Kidney epithelial cell (primary cell): ENCODE measurements at regions not wholly inside any gene's neighbourhood (a gene's known extent, or its start where the extent isn't known, plus 50 kb on each side); places are given as distances from the start of the nearest gene placed in this dataset.
"Not testable (repeated sequence)": the region's sequence is repeated elsewhere in the genome, so short reads cannot be mapped to it uniquely, and the experiment has no call there.

Experiments
- DNase-seq: peaks from one replicate; pipeline ENCODE4 v3.0.0-alpha.2; 2010; ENCODE audit warnings: low read depth
- H3K27me3 ChIP-seq: 2 replicates; pipeline ENCODE4 v1.6.0; 2011; ENCODE audit warnings: low read length; ENCODE audit not compliant: control insufficient read depth, insufficient read depth
- H3K36me3 ChIP-seq: 2 replicates; pipeline ENCODE4 v1.5.1; 2011; ENCODE audit warnings: low read length; ENCODE audit not compliant: control insufficient read depth, insufficient read depth
- H3K4me3 ChIP-seq: 2 replicates; pipeline ENCODE4 v1.5.1; 2011; ENCODE audit warnings: low read depth, mild to moderate bottlenecking, control low read depth, low read length
- CTCF ChIP-seq: IDR thresholded peaks from 2 replicates; pipeline ENCODE4 v1.5.1; 2011; ENCODE audit warnings: mild to moderate bottlenecking, moderate library complexity, low read length, control low read depth, inconsistent platforms; ENCODE audit not compliant: insufficient read depth, poor library complexity, severe bottlenecking

- Histone ChIP-seq H3K27me3 (no peaks in the 10 kb centered on the region), H3K4me3 (no peak overlapping the region), H3K36me3 (no peaks in the 10 kb centered on the region)
- no peak for TF ChIP-seq CTCF
- no peak for DNase-seq
These were observed 109.4 kb downstream of the PDHA2 start for GRCh38 chr4:95949136-95949765.

- H3K36me3 ChIP-seq, result no peaks in the 10 kb centered on the region
- no peak for TF ChIP-seq CTCF
- no peaks in the 10 kb centered on the region for H3K27me3 ChIP-seq
- no peak for DNase-seq
- no peak overlapping the region for H3K4me3 ChIP-seq
These were observed 109.9 kb downstream of the PDHA2 start for GRCh38 chr4:95949808-95950207.

DNA sequence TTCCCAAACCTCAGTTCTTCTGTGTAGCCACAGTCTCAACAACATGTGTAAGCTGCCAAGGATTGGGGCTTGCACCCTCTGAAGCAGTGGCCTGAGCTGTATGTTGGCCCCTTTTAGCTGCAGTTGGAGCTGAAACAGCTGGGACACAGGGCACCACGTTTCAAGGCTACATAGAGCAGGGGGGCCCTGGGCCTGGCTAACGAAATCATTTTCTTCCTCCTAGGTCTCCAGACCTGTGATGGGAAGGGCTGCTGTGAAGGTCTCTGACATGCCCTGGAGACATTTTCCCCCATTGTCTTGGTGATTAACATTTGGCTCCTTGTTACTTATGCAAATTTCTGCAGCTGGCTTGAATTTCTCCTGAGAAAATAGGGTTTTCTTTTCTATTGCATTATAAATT is 112.6 kb downstream of the PDHA2 start:
- H3K36me3 ChIP-seq, H3K27me3 ChIP-seq, DNase-seq, H3K4me3 ChIP-seq: not testable (repeated sequence)

DNA sequence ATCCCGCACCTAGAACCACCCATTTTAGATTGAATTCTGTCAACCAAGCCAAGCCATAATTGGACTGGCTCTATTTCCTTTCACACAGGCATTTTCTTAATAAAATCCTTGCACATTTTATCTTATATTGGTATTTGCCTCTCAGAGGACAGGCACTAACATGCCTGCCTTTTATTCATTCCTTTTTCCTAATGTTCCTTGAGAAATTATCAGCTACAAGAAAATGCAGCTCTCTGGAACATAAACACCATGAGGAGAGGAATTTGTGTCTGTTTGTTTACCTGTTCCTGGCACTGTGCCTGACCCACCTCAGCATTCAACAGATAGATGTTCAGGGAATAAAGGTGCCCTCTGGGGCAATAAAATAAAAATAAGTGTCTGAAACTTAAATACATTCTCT is 116.2 kb downstream of the PDHA2 start:
- no peak for DNase-seq
- TF ChIP-seq CTCF, result no peak
- H3K4me3 ChIP-seq, result no peak overlapping the region
- H3K36me3 ChIP-seq, result no peaks in the 10 kb centered on the region
- no peaks in the 10 kb centered on the region for H3K27me3 ChIP-seq

DNA sequence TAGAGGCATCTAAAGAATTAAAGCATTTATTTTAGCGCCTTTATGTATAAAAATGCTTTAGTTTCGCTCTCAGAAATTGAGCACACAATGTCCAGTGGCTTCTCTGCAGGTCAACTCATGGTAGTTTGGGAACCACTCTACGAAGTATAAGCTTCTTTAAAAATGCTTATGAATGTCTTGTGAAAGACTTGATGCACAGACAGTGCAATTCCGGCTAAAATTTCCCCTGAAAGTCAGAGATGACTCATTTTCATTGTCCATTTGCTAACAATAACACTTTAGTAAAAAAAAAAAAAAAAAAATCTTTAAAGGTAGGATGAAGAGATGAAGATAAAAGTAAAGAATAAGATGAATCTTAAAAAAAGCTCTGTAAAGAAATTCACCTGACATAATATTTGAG is 117.2 kb downstream of the PDHA2 start:
- TF ChIP-seq CTCF, result no peak
- Histone ChIP-seq H3K36me3 (no peaks in the 10 kb centered on the region), H3K4me3 (no peak overlapping the region), H3K27me3 (no peaks in the 10 kb centered on the region)
- no peak for DNase-seq

DNA sequence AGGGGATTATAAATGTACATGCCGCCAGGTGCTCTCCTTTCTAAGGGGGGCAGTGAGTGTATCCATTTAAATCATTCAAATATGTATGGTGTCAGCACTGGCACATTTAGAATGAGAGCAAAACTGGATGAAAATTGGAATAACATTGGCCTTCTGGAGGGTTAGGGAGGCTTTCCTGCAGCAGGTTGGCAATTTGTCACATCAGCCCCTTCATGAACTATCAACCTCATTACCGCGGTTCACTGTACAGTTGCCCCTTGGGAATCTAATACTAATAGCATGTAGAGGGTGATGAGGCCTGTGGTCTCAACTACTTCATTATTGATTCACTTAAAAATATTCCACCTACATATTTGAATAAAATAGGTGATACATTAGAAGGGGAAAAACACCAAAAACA is 117.9 kb downstream of the PDHA2 start:
- no peak for TF ChIP-seq CTCF
- H3K27me3 ChIP-seq, result no peaks in the 10 kb centered on the region
- DNase-seq, result no peak
- H3K4me3 ChIP-seq, result no peak overlapping the region
- H3K36me3 ChIP-seq, result no peaks in the 10 kb centered on the region
